GM23338 (cell line): ENCODE measurements at regions not wholly inside any gene's neighbourhood (a gene's known extent, or its start where the extent isn't known, plus 50 kb on each side); places are given as distances from the start of the nearest gene placed in this dataset.

Source experiments
- ATAC-seq: fragments of 200-7000 bp; cut with Tn5 transposase; 3 replicates; pipeline ENCODE4 v1.9.1; 2020
- DNase-seq: peaks from one replicate; pipeline ENCODE4 v3.0.0-alpha.2; 2015; ENCODE audit warnings: low spot score
- H2AFZ ChIP-seq: fragments of 200-600 bp; sonication (generic); 2 replicates; pipeline ENCODE4 v1.8.0; 2016; ENCODE audit warnings: antibody characterized with exemption, mild to moderate bottlenecking, moderate library complexity
- H3F3A ChIP-seq: fragments of 200-600 bp; sonication (generic); replicated peaks from 2 replicates; pipeline ENCODE4 v1.8.0; 2017; ENCODE audit warnings: antibody characterized with exemption, mixed run types, low read depth
- H3K27ac ChIP-seq: fragments of 200-600 bp; sonication (generic); 2 replicates; pipeline ENCODE4 v1.6.1; 2016; ENCODE audit warnings: low read depth
- H3K27me3 ChIP-seq: fragments of 200-600 bp; sonication (generic); 2 replicates; pipeline ENCODE4 v1.8.0; 2016; ENCODE audit warnings: mild to moderate bottlenecking, mixed run types, moderate library complexity; ENCODE audit not compliant: insufficient read depth
- H3K36me3 ChIP-seq: fragments of 200-600 bp; sonication (generic); 2 replicates; pipeline ENCODE4 v1.8.0; 2016; ENCODE audit warnings: mild to moderate bottlenecking; ENCODE audit not compliant: insufficient read depth
- H3K4me1 ChIP-seq: fragments of 200-600 bp; sonication (generic); 2 replicates; pipeline ENCODE4 v1.8.0; 2016; ENCODE audit warnings: mild to moderate bottlenecking, moderate library complexity; ENCODE audit not compliant: insufficient read depth
- H3K4me2 ChIP-seq: fragments of 200-600 bp; sonication (generic); 2 replicates; pipeline ENCODE4 v1.7.1; 2017; ENCODE audit warnings: mixed run types
- H3K4me3 ChIP-seq: fragments of 200-600 bp; sonication (generic); 2 replicates; pipeline ENCODE4 v1.6.1; 2016; ENCODE audit warnings: mixed run types
- H3K79me2 ChIP-seq: fragments of 200-600 bp; sonication (generic); replicated peaks from 2 replicates; pipeline ENCODE4 v1.8.0; 2017; ENCODE audit warnings: mild to moderate bottlenecking; ENCODE audit not compliant: insufficient read depth
- H3K9me2 ChIP-seq: fragments of 200-600 bp; sonication (generic); 2 replicates; pipeline ENCODE4 v1.8.0; 2017; ENCODE audit not compliant: insufficient read depth
- H4K20me1 ChIP-seq: fragments of 200-600 bp; sonication (generic); replicated peaks from 2 replicates; pipeline ENCODE4 v1.8.0; 2017; ENCODE audit warnings: mild to moderate bottlenecking; ENCODE audit not compliant: insufficient read depth
- H3K27ac Mint-ChIP-seq: 2 replicates; pipeline ENCODE4 v1.8.0; 2020; ENCODE audit warnings: inconsistent platforms, mild to moderate bottlenecking, moderate library complexity, mixed read lengths
- H3K27me3 Mint-ChIP-seq: 3 replicates; pipeline ENCODE4 v1.8.0; 2022; ENCODE audit warnings: low read depth, mild to moderate bottlenecking, moderate library complexity, mixed read lengths, inconsistent platforms; ENCODE audit not compliant: insufficient read depth, poor library complexity
- H3K36me3 Mint-ChIP-seq: 3 replicates; pipeline ENCODE4 v1.8.0; 2021; ENCODE audit warnings: low read depth, mild to moderate bottlenecking, inconsistent platforms, moderate library complexity, mixed read lengths
- H3K4me1 Mint-ChIP-seq: 3 replicates; pipeline ENCODE4 v1.8.0; 2020; ENCODE audit warnings: mild to moderate bottlenecking, inconsistent platforms, mixed read lengths
- H3K4me3 Mint-ChIP-seq: 3 replicates; pipeline ENCODE4 v1.8.0; 2021; ENCODE audit warnings: moderate library complexity, mild to moderate bottlenecking, inconsistent platforms, mixed read lengths
- H3K9me3 Mint-ChIP-seq: 3 replicates; pipeline ENCODE4 v1.8.0; 2020; ENCODE audit warnings: moderate library complexity, mild to moderate bottlenecking, inconsistent platforms, mixed read lengths
- CREB1 ChIP-seq: fragments of 250-450 bp; sonication (Bioruptor Pico); IDR thresholded peaks from 2 replicates; pipeline ENCODE4 v1.5.0; 2020; ENCODE audit warnings: low read depth, mild to moderate bottlenecking, moderate library complexity
- CTCF ChIP-seq, 2 experiments: fragments of 200-600 bp in 1 of 2; sonication (generic) in 1 of 2; conservative IDR thresholded peaks; 2 replicates each; pipeline versions ENCODE4 v1.5.1 to v1.6.1; 2016 to 2017; ENCODE audit warnings: antibody characterized with exemption in 2 of 2, low read depth in 2 of 2, mild to moderate bottlenecking in 2 of 2, moderate library complexity in 1 of 2
- ETS1 ChIP-seq: IDR thresholded peaks from 2 replicates; pipeline ENCODE4 v1.6.1; 2016; ENCODE audit warnings: antibody characterized with exemption
- EZH2 ChIP-seq: fragments of 200-600 bp; sonication (generic); IDR thresholded peaks from one replicate; pipeline ENCODE4 v1.8.0; 2017; ENCODE audit warnings: antibody characterized with exemption, mild to moderate bottlenecking, low read depth; ENCODE audit not compliant: unreplicated experiment
- EZH2phosphoT487 ChIP-seq: fragments of 200-600 bp; sonication (generic); IDR thresholded peaks from one replicate; pipeline ENCODE4 v1.8.1; 2018; ENCODE audit warnings: antibody characterized with exemption; ENCODE audit not compliant: unreplicated experiment
- JUNB ChIP-seq: IDR thresholded peaks from one replicate; pipeline ENCODE4 v1.6.1; 2016; ENCODE audit warnings: antibody characterized with exemption; ENCODE audit not compliant: unreplicated experiment
- NANOG ChIP-seq: IDR thresholded peaks from 2 replicates; pipeline ENCODE4 v1.6.1; 2016; ENCODE audit warnings: antibody characterized with exemption, borderline replicate concordance
- POLR2AphosphoS5 ChIP-seq: IDR thresholded peaks from 2 replicates; pipeline ENCODE4 v1.6.1; 2016; ENCODE audit warnings: antibody characterized with exemption, low read depth
- REST ChIP-seq: IDR thresholded peaks from one replicate; pipeline ENCODE4 v1.6.1; 2018; ENCODE audit warnings: antibody characterized with exemption; ENCODE audit not compliant: unreplicated experiment
- STAT1 ChIP-seq: IDR thresholded peaks from one replicate; pipeline ENCODE4 v1.6.1; 2016; ENCODE audit warnings: antibody characterized with exemption; ENCODE audit not compliant: unreplicated experiment
- ZNF114 ChIP-seq: fragments of 250-450 bp; sonication (Bioruptor Pico); IDR thresholded peaks from 2 replicates; pipeline ENCODE4 v1.5.0; 2020; ENCODE audit warnings: mild to moderate bottlenecking, moderate library complexity
- ZNF331 ChIP-seq: fragments of 250-450 bp; sonication (Bioruptor Pico); IDR thresholded peaks from 2 replicates; pipeline ENCODE4 v1.5.0; 2020; ENCODE audit warnings: low read depth, mild to moderate bottlenecking, moderate library complexity
- ZNF462 ChIP-seq: fragments of 250-450 bp; sonication (Bioruptor Pico); IDR thresholded peaks from 2 replicates; pipeline ENCODE4 v1.5.0; 2020; ENCODE audit warnings: mild to moderate bottlenecking, moderate library complexity

- Histone ChIP-seq H4K20me1 (no peaks in the 10 kb centered on the region), H3K9me2 (peaks cover 3% of the 10 kb centered on the region; the same call in 1 of the 2 replicates), H3K4me2 (no peak overlapping the region), H3F3A (no peaks in the 10 kb centered on the region), H3K4me3 (no peak overlapping the region), H3K27ac (no peak overlapping the region), H3K27me3 (no peaks in the 10 kb centered on the region), H3K4me1 (no peaks in the 10 kb centered on the region), H3K79me2 (no peaks in the 10 kb centered on the region), H3K36me3 (no peaks in the 10 kb centered on the region), H2AFZ (no peak overlapping the region)
- H3K9me3 Mint-ChIP-seq: no peaks in the 10 kb centered on the region
- H3K27me3 Mint-ChIP-seq: no peaks in the 10 kb centered on the region
- DNase-seq (no peak), ATAC-seq (no peak)
- no peaks in the 10 kb centered on the region; the same call in 2 of the 3 replicates for H3K4me1 Mint-ChIP-seq
- no peak overlapping the region for H3K4me3 Mint-ChIP-seq
- TF ChIP-seq CREB1: no peak
- no peak for TF ChIP-seq ZNF331 (CRISPR knock-in tag)
- TF ChIP-seq ZNF114 (CRISPR knock-in tag): no peak
- TF ChIP-seq STAT1: no peak
- TF ChIP-seq POLR2AphosphoS5: no peak
- TF ChIP-seq JUNB: no peak
- TF ChIP-seq EZH2: no peak
- no peak for TF ChIP-seq EZH2phosphoT487
- TF ChIP-seq REST: no peak
- TF ChIP-seq NANOG: no peak
- TF ChIP-seq ETS1: no peak
- TF ChIP-seq CTCF (conservative IDR thresholded peaks at IDR 0.05; ENCODE audit: low read depth in 2 of 2): no peak
- no peak for TF ChIP-seq ZNF462
- H3K27ac Mint-ChIP-seq: no peak overlapping the region
- H3K36me3 Mint-ChIP-seq: no peaks in the 10 kb centered on the region
Observed at GRCh38 chr1:115459161-115459560, 121.1 kb upstream of the NGF start.
